GM18909 (cell line): ENCODE measurements at regions not wholly inside any gene's neighbourhood (a gene's known extent, or its start where the extent isn't known, plus 50 kb on each side); places are given as distances from the start of the nearest gene placed in this dataset.

ENCODE experiments used
- ATAC-seq: cut with Tn5 transposase; IDR thresholded peaks from one replicate; pipeline ENCODE4 v1.9.1; 2021; ENCODE audit warnings: mild to moderate bottlenecking; ENCODE audit not compliant: unreplicated experiment, poor library complexity

GRCh38 chr4:156193800-156194199 lies 240.1 kb upstream of the CTSO start:
- no peak for ATAC-seq

- no peak for ATAC-seq
These were observed 239.4 kb upstream of the CTSO start for GRCh38 chr4:156193106-156193505.

GRCh38 chr4:156192033-156192432 lies 238.4 kb upstream of the CTSO start:
- no peak for ATAC-seq

DNA sequence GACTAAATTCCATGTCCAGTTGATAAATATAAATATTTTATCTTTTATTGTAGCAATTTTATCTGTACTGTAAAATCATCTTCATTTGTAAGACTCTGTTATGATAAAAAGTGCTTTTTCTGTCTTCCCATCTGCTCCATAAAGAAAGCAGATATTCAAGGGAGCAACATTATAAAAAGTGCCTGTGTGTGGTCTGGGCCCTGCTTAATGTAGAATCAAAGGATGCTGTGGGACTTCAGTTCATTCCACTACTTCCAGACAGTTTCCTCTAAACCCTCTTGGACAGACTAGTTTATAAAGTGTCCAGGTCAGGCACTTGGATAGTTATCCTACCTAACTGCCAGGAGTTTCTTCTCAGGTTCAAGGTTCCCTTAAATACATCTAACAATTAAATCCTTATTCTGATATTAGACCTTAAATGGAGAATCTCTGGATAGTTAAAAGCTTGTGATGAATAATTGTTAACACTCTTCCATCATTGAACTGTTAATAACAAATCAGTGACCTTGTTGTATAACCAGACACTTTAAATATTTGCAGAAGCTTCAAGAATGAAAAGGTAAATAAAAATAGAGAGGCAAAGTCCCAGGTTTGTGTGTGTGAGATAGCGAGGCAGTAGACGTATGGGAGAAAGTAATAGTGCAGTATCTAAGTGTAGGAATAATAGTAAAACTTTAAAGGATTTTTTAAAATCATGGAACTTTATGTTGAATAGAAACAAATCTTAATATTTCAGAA lies 237.5 kb upstream of the CTSO start:
- ATAC-seq = no peak

GRCh38 chr4:156190615-156191014 lies 236.9 kb upstream of the CTSO start:
- no peak for ATAC-seq

DNA sequence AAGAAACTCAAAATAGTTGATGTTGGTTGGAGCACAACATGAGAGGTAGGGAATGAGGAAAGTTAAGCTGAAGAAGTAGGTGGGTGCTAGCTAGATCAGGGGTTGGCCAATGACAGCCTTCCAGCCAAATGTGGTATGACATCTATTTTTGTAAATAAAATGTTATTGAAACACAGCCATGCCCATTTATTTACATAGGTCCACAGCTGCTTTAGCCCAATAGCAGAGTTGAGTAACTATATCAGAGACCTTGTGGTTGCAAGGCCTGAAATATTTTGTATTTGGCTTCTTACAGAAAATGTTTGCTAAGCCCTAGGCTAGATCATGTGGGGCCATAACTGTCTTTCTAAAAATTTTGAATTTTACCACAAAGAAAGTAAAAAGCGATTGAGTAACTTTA lies 234.9 kb upstream of the CTSO start:
- ATAC-seq = no peak

GRCh38 chr4:156186111-156186510 lies 232.4 kb upstream of the CTSO start:
- no peak for ATAC-seq

DNA sequence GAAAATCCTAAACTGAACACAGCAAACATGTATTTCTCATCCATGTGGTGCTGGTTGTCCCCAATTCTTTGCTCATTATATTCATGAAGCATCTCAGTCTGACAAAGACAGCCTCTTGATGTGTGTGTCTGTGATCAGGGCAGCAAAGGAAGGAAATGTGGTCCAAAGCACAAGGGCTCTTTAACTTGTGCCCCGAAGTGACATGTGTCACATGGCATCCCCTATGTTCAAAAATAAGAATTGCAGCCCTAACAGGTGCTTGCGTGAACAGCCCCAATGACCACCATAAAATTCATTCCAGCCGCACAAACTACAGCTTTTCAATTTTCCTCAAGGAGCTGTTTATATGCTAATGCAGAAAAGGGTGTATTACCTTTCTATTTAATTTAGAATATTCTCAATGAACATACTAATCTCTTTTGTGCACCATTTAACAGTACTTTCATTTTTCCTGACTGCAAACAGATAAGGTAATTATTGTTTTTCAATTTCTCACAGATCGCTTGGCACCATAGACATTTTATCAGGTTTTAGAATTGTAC lies 231.9 kb upstream of the CTSO start:
- no peak for ATAC-seq

DNA sequence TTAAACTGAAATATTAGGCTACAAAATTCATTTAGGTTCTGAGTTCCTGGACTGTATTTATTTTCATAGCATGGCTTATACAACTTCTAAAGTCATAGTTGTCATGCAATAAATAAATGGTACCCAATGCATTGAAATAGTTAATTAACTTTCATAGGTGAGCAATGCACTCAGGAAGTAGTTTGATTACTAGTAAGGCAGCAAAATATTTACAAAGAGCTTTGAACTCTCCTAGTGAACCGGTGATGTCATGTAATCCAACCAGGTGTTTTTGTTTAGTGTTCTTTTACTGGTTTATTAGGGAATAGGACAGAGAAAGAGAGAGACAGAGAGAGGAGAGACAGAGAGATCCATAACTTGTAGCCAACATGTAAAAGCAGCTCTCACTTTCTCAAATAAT lies 228.6 kb upstream of the CTSO start:
- ATAC-seq = no peak

DNA sequence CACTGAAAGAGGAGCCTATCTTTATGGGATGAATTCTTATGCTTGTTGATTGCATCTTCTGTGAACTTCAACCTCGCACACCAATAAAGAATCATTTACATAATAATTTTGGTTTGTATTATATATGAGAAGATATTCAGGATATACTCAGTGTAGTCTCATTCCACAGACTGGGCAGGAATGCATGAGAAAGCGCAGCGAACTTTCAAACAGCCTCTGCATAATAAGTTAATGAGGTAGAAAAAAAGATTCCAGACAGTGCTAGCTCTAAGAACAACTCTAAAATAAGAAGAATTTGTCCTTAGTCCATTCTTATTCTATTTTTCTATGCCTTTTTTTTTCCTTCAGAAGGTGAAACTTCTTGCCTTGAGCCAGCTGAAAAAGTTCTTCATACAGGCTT lies 224.3 kb upstream of the CTSO start:
- ATAC-seq = no peak

GRCh38 chr4:156176896-156177295 lies 223.2 kb upstream of the CTSO start:
- no peak for ATAC-seq

GRCh38 chr4:156173937-156174336 lies 220.3 kb upstream of the CTSO start:
- no peak for ATAC-seq

- no peak for ATAC-seq
These were observed 219.8 kb upstream of the CTSO start for GRCh38 chr4:156173486-156173885.

DNA sequence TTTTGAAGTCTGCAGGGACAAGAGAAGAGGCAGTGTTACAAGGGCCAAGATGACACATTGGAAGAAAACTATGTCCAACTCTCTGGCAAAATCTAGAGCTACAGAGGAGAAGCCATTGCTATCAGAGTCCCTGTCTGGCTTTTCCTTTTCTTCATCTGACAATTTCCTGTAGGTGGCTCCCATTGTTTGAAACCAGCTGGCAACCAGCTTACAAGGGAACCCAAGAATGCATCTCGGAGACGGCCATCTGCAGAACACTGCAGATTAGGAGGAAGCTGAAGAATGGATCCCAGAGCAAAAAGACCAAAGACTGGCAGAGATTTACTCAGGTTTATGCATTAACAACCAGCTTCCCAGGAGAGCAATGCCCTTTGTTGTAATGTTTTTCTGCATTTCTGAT lies 216.2 kb upstream of the CTSO start:
- no peak for ATAC-seq

DNA sequence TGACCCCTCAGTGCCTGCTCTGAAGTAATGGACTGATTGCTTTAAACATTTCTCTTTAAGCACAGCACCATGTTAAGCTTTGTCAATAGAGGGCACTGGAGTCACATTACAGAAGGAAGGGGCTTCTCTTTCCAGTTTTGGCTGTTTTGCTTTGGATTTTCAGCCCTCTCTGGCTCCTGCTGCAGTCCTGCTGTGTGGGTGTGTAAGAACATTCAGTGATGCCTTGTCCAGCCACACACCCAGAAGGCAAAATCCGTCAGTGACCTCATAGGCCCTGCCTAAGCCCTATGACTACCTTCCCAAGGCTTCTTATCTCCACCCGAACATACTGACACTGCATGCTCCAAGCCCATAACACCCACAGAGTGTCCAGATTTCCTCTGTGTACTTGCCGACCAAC lies 215.3 kb upstream of the CTSO start:
- peak; percentile 69 for ATAC-seq

- ATAC-seq = no peak
These were observed 214.6 kb upstream of the CTSO start for GRCh38 chr4:156168288-156168687.

DNA sequence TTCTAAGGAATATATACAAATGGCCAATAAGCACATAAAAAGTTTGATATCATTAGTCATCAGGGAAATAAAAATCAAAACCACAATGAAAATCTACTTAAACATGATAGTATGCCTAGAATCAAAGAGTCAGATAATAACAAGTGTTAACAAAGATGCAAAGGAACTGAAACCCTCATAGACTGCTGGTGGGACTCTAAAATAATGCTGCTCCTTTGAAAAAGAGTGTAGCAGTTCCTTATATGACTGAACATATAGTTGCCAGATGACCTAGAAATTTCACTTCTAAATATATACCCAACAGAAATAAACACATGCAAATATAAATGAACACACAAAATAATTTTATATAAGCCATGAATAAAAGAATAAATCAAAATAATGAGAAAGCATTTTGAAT lies 205.1 kb upstream of the CTSO start:
- peak; percentile 79 for ATAC-seq

GRCh38 chr4:156154978-156155377 lies 201.3 kb upstream of the CTSO start:
- no peak for ATAC-seq

DNA sequence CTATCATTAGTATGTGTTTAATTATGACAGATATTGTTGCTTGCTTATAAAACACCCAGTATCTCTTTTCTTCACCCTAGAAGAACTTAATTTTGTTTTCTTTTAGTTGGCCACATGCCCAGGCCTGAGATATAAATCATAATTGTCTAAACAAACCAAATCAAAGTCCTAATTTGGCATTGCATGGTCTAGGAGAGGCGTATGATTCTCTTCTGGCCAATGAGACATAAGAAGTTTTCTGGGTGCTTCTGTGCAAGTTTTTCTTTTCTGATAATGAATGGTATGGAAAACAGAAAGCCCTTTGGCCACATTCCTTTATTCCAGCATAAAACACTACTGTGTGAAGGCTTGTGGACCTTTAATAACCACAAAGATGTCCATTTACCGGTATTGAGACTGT lies 192.9 kb upstream of the CTSO start:
- ATAC-seq = no peak

DNA sequence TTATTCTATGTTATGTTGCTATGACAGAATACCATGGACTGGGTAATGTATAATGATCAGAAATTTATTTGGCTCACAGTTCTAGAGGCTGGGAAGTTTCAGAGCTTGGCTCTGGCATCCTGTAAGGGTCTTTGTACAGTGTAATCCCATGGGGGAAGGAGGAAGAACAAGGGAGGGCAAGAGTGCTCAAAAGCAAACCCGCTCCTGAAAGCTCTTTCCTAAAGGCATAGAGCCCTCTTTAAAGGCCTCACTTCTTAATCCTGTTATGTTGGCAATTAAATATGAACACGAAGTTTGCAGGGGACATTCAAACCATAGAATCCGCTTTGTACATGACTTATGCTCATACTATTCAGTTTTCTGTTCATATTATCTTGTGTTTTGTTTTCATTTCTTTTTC lies 191.3 kb upstream of the CTSO start:
- ATAC-seq = no peak

DNA sequence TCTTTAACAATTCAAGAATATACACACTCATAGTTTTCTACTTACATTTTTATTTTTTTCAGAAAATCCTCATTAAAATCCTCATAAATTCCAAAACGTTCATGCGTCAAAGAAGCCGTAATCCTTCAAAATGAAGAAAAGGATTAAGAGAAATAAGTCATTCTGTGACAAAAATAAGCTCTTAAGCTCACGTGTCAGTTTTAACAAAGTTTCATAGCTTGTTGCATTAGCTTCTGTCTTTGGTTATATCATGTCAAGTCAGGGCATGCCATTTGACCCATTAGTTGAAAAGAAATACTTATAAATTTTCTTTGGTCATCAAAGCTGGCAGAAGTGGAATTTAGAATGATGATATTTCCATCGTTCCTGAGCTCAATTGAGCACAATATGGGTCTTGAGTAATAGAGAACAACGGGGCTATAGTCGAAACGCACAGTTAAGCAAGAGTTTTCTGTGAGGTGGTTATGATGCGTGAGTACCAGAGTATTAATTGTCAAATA lies 185.2 kb upstream of the CTSO start:
- no peak for ATAC-seq
